ENCODE measurements at regions not wholly inside any gene's neighbourhood (a gene's known extent, or its start where the extent isn't known, plus 50 kb on each side); places are given as distances from the start of the nearest gene placed in this dataset.

DNA sequence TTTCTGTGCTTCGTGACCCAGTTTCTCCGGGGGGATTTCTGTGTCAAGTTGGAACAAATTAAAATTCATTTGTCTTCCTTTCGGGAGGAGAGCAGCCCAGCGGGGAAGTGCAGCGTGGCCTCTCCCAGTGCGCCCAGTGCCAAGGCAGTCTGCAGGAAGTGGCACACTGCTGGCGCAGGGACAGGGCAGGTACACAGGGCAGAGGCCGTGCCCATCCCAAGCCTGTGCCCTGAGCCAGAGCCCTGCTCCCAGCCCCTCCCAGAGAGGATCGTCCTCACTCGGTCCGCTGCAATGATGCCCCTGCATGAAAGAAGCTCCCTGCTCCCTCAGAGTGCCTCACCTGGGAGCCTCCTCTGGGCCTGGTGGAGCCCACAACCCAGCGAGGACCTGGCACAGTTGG is 82.4 kb upstream of the PPP1R26 start:
- TF ChIP-seq, protein P1, sequence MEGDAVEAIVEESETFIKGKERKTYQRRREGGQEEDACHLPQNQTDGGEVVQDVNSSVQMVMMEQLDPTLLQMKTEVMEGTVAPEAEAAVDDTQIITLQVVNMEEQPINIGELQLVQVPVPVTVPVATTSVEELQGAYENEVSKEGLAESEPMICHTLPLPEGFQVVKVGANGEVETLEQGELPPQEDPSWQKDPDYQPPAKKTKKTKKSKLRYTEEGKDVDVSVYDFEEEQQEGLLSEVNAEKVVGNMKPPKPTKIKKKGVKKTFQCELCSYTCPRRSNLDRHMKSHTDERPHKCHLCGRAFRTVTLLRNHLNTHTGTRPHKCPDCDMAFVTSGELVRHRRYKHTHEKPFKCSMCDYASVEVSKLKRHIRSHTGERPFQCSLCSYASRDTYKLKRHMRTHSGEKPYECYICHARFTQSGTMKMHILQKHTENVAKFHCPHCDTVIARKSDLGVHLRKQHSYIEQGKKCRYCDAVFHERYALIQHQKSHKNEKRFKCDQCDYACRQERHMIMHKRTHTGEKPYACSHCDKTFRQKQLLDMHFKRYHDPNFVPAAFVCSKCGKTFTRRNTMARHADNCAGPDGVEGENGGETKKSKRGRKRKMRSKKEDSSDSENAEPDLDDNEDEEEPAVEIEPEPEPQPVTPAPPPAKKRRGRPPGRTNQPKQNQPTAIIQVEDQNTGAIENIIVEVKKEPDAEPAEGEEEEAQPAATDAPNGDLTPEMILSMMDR (IDR thresholded peaks at IDR 0.05; ENCODE audit: insufficient read depth, low read depth, low read length), result no peak
- no peak overlapping the region for H3K4me3 ChIP-seq (ENCODE audit: low read depth, low read length)
- DNase-seq (ENCODE audit: low read depth), result no peak

DNA sequence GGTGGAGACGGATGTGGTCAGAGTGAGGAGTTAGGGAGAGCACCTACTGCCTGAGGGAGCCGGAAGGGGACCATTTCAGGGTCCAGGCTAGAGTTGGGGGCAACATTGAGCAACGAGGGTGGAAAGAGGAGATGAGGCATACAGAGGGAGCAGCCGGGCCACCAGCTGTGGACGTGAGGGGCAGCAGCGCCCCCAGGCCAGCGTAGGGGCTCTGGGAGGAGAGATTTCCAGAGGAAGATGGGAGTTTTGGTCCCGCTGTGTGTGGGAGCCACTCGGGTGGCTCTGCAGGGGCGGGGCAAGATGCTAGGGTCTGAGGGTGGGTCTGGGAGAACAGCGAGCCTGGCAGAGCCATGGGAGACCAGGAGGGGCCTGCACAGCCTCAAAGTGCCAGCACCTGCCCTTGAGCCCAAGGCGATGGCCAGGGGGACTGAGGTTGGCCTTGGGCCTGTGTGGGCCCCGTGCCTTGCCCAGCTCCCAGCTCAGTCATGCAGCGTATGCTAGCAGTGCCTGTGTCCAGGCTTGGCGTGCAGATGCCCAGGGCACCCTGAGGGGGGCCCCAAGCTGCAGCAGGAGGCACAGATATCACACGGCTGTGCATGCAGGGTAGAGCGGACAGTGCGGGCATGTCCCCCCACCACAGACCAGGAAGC is 80.5 kb upstream of the PPP1R26 start:
- TF ChIP-seq, protein P1 (IDR thresholded peaks at IDR 0.05; ENCODE audit: insufficient read depth, low read depth, low read length), result no peak
- H3K4me3 ChIP-seq (ENCODE audit: low read depth, low read length), result no peak overlapping the region
- DNase-seq (ENCODE audit: low read depth), result no peak

DNA sequence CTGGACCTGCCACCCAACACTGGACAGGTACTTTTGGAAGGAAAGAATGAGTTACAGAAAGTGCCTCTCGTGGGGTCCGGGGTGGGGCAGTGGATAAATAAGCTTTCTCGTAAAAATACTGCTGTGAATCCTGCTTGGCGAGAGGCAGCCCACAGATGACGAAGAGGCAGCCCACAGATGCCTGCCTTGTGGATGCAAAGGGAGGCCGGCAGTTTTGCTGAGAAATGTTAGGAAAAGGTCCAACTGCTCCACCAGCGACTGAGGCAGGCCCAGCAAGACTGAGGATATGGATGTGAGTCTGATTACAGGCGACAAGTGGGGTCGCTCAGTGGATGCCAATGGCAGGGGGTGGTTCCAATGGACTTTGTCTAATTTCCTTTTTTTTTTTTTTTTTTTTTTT is 79.1 kb upstream of the PPP1R26 start:
- H3K4me3 ChIP-seq (ENCODE audit: low read depth, low read length), result no peak overlapping the region
- no peak for DNase-seq (ENCODE audit: low read depth)
- TF ChIP-seq, protein P1 (IDR thresholded peaks at IDR 0.05; ENCODE audit: insufficient read depth, low read depth, low read length), result no peak

DNA sequence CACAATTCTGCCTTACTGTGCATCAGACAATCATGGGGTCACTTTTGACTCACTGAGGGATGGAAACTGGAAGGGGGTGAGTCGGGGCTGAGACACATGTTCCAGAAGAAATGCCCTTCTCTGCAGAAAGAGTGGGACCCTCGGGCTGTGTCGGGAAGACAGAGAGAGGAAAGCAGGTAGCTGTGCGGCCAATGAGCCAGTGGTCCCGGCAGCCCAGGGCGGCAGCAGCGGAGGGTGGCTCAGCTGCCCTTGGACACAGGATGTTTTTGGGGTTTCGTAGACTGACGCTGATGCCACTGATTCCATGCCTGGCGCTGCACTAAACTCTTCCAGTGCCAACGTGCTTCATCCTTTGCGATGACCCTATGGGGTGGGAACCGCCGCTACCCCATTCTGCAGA is 78.4 kb upstream of the PPP1R26 start:
- no peak for DNase-seq (ENCODE audit: low read depth)
- H3K4me3 ChIP-seq (ENCODE audit: low read depth, low read length), result no peak overlapping the region
- TF ChIP-seq, protein P1 (IDR thresholded peaks at IDR 0.05; ENCODE audit: insufficient read depth, low read depth, low read length), result no peak

DNA sequence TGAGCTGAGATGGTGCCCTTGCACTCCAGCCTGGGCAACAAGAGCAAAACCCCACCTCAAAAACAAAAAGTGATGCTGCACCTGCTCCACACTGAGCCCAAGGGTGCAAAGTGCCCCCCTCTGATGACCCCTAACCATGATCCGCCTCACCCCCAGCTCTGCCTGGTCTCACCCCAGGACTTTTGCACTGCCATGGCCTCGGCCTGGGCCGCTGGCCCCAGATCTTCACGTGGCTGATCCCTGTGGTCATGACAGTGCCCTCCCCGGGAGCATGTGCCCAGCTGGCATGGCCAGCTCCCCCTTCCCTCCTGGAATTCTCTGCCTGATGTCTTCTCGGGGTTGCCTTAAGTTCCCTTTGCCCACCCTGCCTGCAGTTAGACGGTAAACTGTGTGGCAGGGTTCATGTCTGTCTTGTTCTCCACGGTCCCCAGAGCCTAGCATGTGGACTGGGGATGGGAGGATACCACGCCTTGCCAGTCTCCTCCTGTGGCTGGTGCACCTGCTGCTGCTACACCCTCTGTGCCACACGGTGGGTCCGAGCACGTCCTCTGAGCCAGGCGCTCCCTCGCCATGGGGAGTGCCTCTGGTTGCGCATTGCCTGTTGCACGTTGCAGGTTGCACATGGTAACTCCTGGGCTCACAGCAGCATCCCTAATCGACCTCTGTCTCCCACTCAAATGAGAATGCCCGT is 77.4 kb upstream of the PPP1R26 start:
- DNase-seq (ENCODE audit: low read depth), result no peak
- TF ChIP-seq, protein P1 (IDR thresholded peaks at IDR 0.05; ENCODE audit: insufficient read depth, low read depth, low read length), result no peak
- H3K4me3 ChIP-seq (ENCODE audit: low read depth, low read length), result no peak overlapping the region

DNA sequence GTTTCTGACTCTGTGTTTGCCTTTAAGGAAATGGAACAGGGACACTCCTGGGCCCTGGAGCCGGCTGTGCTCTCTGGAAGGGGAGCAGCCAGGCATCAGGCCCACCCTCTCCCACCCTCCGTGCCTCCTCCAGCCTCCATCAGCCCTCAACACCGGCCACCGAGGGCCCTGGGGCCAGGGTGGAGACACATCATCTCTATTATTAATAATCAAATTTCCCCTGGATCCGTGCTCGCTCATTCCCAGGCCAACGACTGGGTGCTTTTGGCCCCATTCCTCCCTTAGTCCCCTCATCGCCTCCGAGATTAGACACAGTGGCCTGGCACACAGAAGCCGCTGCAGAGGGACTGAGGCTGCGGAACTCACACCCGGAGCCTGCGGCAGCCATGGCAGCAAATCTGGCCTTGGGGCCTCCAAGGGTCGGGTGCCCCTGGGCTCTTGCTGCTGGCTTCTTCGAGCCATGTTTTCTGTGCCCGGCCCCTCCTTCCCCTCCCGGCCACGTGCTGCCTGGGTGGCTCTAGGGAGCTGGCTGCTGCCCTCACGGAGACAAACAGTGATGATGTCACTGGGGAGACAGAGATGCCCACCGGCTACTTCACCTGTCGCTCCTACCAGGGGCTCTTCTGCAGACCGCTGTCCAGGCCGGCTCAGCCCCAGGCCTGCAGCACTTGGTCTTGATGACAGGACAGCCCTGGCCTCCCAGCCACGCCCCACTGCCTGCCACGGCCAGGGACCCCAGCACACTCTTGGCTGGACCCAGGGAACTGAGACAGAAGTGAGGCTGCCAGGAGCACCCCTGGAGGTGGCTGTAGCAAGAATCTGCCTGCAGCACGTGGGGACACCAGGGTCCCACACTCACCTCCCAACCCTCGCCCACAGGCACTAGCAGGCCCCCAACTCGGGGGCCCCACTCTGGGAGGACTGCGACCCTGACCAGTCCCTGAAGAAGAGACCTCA is 76.6 kb upstream of the PPP1R26 start:
- no peak for DNase-seq (ENCODE audit: low read depth)
- TF ChIP-seq, protein P1 (IDR thresholded peaks at IDR 0.05; ENCODE audit: insufficient read depth, low read depth, low read length), result no peak
- no peak overlapping the region for H3K4me3 ChIP-seq (ENCODE audit: low read depth, low read length)
